HG02885 (cell line): ENCODE measurements at regions not wholly inside any gene's neighbourhood (a gene's known extent, or its start where the extent isn't known, plus 50 kb on each side); places are given as distances from the start of the nearest gene placed in this dataset.
"Not testable (repeated sequence)": the region's sequence is repeated elsewhere in the genome, so short reads cannot be mapped to it uniquely, and the experiment has no call there.

Experiments used
- ATAC-seq: cut with Tn5 transposase; IDR thresholded peaks from one replicate; pipeline ENCODE4 v1.9.1; 2021; ENCODE audit warnings: mild to moderate bottlenecking; ENCODE audit not compliant: unreplicated experiment, poor library complexity

- no peak for ATAC-seq
These were observed 69.8 kb downstream of the IGSF1 start for GRCh38 chrX:131219271-131219670.

DNA sequence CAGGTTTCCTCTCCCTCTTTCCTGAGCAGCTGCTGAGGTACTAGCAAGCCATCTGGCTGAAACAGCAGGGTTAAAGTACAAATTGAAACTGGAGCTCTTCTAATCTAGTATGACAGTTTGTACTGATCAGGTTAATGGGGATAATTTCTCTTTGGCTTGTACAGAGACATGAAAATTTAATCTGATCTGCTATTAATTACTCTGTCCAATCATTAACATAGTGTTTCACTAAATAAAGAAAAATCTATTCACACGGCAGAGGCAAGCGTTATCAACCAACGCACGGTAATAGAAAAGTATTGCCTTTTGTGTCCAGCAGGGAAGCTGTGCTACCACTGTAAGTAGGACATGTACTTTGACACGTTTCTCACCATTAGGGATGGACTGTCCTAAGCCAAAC is 71.1 kb downstream of the IGSF1 start:
- no peak for ATAC-seq

DNA sequence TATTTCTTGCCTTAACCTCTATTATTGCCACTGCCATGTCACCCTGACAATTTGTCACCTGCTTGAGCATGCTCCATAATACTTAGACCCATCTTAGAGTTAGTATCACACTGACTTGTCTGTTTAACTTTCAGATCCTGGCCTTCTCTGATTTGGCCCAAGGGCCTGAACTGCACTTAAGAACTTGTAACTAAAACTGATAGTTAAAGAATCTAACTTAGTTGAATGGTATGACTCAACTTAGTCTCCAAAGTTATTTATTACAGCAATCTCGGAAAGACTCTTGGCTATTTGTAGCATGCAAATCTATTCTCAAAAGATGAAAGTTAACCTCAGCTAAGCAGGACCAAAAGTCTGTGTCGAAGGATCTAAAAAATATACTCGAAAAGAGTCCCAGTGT is 72.3 kb downstream of the IGSF1 start:
- ATAC-seq = peak; percentile 72

DNA sequence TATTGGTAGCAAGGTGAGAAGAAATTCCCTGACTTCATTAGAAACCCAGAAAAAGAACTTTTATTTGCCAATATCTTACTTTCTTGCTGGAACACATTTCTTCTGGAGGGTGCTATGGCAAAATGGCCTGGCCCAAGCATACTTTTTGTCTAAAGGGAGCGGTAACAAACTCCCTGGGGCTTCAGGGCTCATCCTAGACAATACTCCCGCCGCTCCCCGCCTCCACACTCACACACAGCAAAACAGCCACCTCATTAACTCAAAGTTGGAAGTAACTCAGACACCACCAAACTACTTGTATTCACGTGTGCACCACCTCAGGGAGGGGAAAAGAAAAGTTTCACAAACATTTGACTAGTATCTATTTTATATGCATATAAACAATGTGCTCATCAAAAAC is 75.7 kb downstream of the IGSF1 start:
- no peak for ATAC-seq

DNA sequence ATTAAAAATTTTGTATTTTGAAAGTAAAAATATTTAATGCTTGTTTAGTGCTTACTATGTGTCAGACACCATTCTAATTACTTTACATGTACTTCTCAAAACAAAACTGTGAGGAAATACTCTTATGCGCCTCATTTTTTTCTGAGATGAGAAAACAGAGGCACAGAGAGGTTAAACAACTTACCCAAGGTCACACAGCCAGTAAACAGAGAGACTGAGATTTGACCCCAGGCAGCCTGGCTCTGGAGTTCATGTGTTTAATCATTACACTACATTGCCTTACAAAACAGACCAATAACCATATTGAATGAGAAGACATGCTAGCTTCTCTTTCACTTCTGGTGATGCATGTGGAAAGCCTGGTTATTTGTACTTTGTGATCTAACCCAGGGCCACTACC is 86.3 kb downstream of the IGSF1 start:
- ATAC-seq = no peak

GRCh38 chrX:131201986-131202385 is 87.1 kb downstream of the IGSF1 start:
- no peak for ATAC-seq

GRCh38 chrX:131199091-131199490 is 90.0 kb downstream of the IGSF1 start:
- ATAC-seq = no peak

DNA sequence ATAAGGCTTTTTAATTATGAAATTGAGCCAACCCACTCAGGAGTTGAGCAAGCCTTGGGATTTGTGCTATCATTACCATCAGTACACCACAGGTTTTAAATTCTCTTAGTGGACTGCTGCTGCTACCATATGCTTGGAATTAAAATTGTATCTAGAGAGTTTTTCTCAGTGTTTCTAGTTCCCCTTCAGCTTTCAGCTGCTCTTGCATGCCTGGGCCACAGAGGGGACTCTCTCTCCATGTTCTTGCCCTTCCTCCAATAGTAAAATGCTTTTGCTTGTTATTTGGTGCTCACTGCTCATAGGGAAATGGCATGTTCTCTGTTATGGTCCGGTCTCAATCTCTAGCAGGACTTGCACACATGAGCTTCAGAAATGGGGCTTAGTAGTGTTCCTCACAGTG is 101.9 kb downstream of the IGSF1 start:
- no peak for ATAC-seq

GRCh38 chrX:131170148-131170547 is 112.0 kb downstream of the ARHGAP36 start:
- no peak for ATAC-seq

GRCh38 chrX:131163645-131164044 is 105.5 kb downstream of the ARHGAP36 start:
- ATAC-seq = not testable (repeated sequence)

DNA sequence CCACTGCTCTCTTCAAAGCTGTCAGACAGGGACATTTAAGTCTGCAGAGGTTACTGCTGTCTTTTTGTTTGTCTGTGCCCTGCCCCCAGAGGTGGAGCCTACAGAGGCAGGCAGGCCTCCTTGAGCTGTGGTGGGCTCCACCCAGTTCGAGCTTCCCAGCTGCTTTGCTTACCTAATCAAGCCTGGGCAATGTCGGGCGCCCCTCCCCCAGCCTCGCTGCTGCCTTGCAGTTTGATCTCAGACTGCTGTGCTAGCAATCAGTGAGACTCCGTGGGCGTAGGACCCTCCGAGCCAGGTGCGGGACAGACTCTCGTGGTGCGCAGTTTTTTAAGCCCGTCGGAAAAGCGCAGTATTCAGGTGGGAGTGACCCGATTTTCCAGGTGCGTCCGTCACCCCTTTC is 99.5 kb downstream of the ARHGAP36 start:
- ATAC-seq = not testable (repeated sequence)

DNA sequence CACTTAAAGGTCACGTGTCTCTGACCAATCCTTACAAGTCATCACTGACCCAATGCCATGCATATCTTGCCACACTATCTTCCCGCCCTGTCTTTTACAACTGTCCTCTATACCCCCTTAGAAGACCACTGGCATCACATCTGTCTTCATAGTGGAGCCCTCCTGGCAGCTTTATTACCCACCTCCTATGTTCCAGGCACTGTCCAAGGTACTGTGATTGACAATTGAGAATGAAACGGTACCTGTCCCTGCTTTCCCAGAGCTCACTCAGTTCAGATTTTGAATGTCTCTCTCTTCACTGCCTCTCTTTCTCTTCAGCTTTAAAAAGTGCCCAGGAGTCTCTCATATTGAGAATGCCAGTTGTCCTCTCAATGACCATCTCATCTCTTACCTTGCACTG is 88.6 kb downstream of the ARHGAP36 start:
- no peak for ATAC-seq
